ENCODE measurements at regions not wholly inside any gene's neighbourhood (a gene's known extent, or its start where the extent isn't known, plus 50 kb on each side); places are given as distances from the start of the nearest gene placed in this dataset.

GRCh38 chr6:22071270-22072041 lies 225.4 kb downstream of the PRL start:
- H3K9me2 ChIP-seq (replicated peaks; ENCODE audit: insufficient read depth, low read length), result no peaks in the 10 kb centered on the region
- H3K4me1 ChIP-seq (ENCODE audit: low read length), result no peaks in the 10 kb centered on the region
- no peak overlapping the region for H3K4me3 ChIP-seq (ENCODE audit: low read length)
- H3K4me2 ChIP-seq (ENCODE audit: low read depth, low read length), result no peak overlapping the region
- H3K36me3 ChIP-seq (replicated peaks; ENCODE audit: insufficient read depth, low read length), result no peaks in the 10 kb centered on the region
- no peaks in the 10 kb centered on the region for H3K27me3 ChIP-seq (replicated peaks; ENCODE audit: insufficient read depth, low read length)
- H3K79me2 ChIP-seq (ENCODE audit: low read length), result no peaks in the 10 kb centered on the region
- no peak overlapping the region for H3K9ac ChIP-seq (ENCODE audit: low read length)
- TF ChIP-seq, protein P1, sequence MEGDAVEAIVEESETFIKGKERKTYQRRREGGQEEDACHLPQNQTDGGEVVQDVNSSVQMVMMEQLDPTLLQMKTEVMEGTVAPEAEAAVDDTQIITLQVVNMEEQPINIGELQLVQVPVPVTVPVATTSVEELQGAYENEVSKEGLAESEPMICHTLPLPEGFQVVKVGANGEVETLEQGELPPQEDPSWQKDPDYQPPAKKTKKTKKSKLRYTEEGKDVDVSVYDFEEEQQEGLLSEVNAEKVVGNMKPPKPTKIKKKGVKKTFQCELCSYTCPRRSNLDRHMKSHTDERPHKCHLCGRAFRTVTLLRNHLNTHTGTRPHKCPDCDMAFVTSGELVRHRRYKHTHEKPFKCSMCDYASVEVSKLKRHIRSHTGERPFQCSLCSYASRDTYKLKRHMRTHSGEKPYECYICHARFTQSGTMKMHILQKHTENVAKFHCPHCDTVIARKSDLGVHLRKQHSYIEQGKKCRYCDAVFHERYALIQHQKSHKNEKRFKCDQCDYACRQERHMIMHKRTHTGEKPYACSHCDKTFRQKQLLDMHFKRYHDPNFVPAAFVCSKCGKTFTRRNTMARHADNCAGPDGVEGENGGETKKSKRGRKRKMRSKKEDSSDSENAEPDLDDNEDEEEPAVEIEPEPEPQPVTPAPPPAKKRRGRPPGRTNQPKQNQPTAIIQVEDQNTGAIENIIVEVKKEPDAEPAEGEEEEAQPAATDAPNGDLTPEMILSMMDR (IDR thresholded peaks at IDR 0.05; ENCODE audit: low read length), result no peak
- TF ChIP-seq EZH2 (optimal IDR thresholded peaks at IDR 0.05; ENCODE audit: low read depth, low read length) (no peak), EZH2phosphoT487 (IDR thresholded peaks at IDR 0.05; ENCODE audit: low read length) (no peak)
- no peaks in the 10 kb centered on the region for H3F3A ChIP-seq (ENCODE audit: insufficient read depth, low read length)
- no peak for DNase-seq
- H3K9me3 ChIP-seq (replicated peaks; ENCODE audit: insufficient read depth, low read length), result no peaks in the 10 kb centered on the region
- H2AFZ ChIP-seq (ENCODE audit: low read length), result no peak overlapping the region
- H4K20me1 ChIP-seq (ENCODE audit: insufficient read depth, low read length), result no peaks in the 10 kb centered on the region
- H3K27ac ChIP-seq (ENCODE audit: low read length), result no peak overlapping the region

GRCh38 chr6:22072949-22073348 lies 223.9 kb downstream of the PRL start:
- no peaks in the 10 kb centered on the region for H3K27me3 ChIP-seq (replicated peaks; ENCODE audit: insufficient read depth, low read length)
- H3K4me2 ChIP-seq (ENCODE audit: low read depth, low read length), result no peak overlapping the region
- H3K27ac ChIP-seq (ENCODE audit: low read length), result no peak overlapping the region
- H3K4me3 ChIP-seq (ENCODE audit: low read length), result no peak overlapping the region
- no peaks in the 10 kb centered on the region for H3K4me1 ChIP-seq (ENCODE audit: low read length)
- TF ChIP-seq, protein P1 (IDR thresholded peaks at IDR 0.05; ENCODE audit: low read length), result no peak
- TF ChIP-seq EZH2 (optimal IDR thresholded peaks at IDR 0.05; ENCODE audit: low read depth, low read length) (no peak), EZH2phosphoT487 (IDR thresholded peaks at IDR 0.05; ENCODE audit: low read length) (no peak)
- no peak overlapping the region for H2AFZ ChIP-seq (ENCODE audit: low read length)
- no peaks in the 10 kb centered on the region for H3K79me2 ChIP-seq (ENCODE audit: low read length)
- H3K9ac ChIP-seq (ENCODE audit: low read length), result no peak overlapping the region
- no peaks in the 10 kb centered on the region for H3K9me3 ChIP-seq (replicated peaks; ENCODE audit: insufficient read depth, low read length)
- no peaks in the 10 kb centered on the region for H3K36me3 ChIP-seq (replicated peaks; ENCODE audit: insufficient read depth, low read length)
- no peaks in the 10 kb centered on the region for H4K20me1 ChIP-seq (ENCODE audit: insufficient read depth, low read length)
- no peaks in the 10 kb centered on the region for H3F3A ChIP-seq (ENCODE audit: insufficient read depth, low read length)
- no peaks in the 10 kb centered on the region for H3K9me2 ChIP-seq (replicated peaks; ENCODE audit: insufficient read depth, low read length)
- DNase-seq, result no peak

DNA sequence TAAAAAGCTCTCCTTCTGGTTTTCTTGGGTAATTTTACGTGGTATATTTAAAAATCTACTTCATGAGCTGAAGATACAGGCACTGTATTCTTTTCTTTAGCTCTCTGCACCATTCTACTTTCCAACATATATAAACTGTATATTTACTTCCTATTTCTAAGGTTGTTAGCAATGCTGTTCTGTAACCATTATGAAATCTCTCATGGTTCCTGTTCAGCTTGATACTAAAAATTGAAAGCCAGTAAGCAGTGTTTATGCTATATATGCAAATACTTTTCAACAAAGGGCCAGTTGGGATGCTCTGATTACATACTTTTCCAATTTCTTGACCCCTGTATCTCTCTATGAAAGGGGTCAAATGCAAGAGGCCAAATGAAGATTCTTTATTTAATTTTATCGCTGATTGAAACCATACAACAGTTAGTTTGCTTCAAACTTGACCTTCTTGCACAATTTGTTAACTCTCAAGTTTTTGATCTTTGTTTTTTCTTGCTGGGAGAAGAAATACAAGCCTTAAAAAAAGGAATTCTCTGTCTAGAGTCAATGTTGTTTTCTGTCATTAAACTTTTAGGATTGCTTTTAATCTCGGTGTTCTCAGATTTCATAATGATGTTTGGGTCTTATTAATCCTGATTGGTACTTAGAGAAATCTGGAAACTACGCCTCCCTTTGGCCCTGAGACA lies 223.2 kb downstream of the PRL start:
- Histone ChIP-seq H3K27me3 (replicated peaks; ENCODE audit: insufficient read depth, low read length) (no peaks in the 10 kb centered on the region), H3K36me3 (replicated peaks; ENCODE audit: insufficient read depth, low read length) (no peaks in the 10 kb centered on the region), H3K27ac (ENCODE audit: low read length) (no peak overlapping the region), H3K9me3 (replicated peaks; ENCODE audit: insufficient read depth, low read length) (no peaks in the 10 kb centered on the region), H3K9ac (ENCODE audit: low read length) (no peak overlapping the region), H3F3A (ENCODE audit: insufficient read depth, low read length) (no peaks in the 10 kb centered on the region), H4K20me1 (ENCODE audit: insufficient read depth, low read length) (no peaks in the 10 kb centered on the region), H3K9me2 (replicated peaks; ENCODE audit: insufficient read depth, low read length) (no peaks in the 10 kb centered on the region), H3K4me1 (ENCODE audit: low read length) (no peaks in the 10 kb centered on the region), H3K4me3 (ENCODE audit: low read length) (no peak overlapping the region), H3K79me2 (ENCODE audit: low read length) (no peaks in the 10 kb centered on the region), H3K4me2 (ENCODE audit: low read depth, low read length) (no peak overlapping the region), H2AFZ (ENCODE audit: low read length) (no peak overlapping the region)
- no peak for DNase-seq
- TF ChIP-seq, protein P1 (IDR thresholded peaks at IDR 0.05; ENCODE audit: low read length), result no peak
- TF ChIP-seq EZH2phosphoT487 (IDR thresholded peaks at IDR 0.05; ENCODE audit: low read length), result no peak
- TF ChIP-seq EZH2 (optimal IDR thresholded peaks at IDR 0.05; ENCODE audit: low read depth, low read length), result no peak

Measured in MM.1S (cell line).